CD1c-positive myeloid dendritic cell (primary cell): ENCODE measurements at regions not wholly inside any gene's neighbourhood (a gene's known extent, or its start where the extent isn't known, plus 50 kb on each side); places are given as distances from the start of the nearest gene placed in this dataset.

ENCODE experiments used
- DNase-seq: peaks from one replicate; pipeline ENCODE4 v3.0.0-alpha.2; 2016; ENCODE audit errors: extremely low spot score

DNA sequence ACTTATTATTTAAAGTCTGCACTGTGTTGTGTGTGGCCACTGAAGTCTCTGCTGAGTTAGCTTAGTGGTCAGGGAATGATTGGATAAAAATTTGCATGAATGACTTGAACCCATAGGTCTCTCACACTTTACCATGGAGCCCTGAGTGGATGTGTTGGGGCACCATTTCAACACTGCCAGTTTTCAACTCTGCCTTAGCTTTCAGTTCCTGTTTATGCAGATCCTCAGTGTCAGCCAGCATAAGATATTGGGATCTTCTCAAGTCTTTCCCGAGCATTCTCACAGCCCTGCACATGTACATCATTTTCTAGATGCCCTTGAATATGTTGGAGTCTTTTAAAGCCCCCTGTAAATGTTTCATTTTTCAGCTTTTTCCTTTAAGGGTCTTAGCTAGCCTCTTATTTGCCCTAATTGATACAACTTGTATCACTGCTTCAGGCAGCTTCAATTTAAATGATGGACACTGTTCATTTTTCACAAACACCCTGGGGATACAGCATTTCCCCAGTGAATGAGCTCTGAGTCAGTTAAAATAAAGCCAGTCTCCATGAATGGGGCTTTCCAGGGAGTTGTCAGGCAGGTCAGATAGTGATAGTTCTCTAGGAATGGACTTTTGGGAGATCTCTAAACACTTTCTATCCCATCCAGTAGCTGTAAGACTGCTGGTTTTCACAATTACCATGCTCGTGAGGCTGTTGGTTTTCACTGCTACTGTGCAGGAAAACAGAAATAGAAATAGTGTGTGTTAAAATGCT is 211.9 kb upstream of the PAPPA start:
- no peak for DNase-seq

DNA sequence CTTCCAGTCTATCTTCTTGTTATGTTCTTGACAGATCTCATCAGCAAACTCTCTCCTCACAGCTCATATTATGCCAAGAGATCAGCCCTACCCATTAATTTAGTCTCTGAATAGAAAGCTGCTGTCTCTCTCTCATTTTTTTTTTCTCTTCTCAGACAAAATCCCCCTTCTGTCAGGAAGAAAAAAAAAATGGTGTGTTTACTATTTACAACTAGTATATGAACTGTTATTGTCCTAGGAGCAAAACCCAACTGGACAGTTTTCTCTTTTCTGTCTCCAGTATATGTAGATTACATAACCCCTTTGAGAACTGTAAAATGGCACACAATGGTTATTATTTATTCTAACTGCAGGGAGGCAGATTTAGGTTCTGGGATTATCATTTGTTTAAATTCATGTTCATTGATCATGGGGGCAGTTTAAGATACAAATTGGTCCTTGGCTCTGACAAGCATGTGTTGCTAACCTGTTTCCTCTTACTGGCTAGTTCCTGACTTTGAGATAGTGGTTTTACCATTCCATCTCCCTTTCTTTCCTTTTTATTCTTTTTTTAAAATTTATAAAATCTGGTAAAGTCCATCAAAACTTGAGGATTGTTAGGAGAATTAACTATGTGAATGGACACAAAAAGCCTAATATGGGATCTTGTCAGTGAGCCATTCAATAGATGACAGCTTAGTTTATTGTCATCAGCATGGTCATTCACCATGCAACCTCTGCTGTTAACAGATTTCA is 210.0 kb upstream of the PAPPA start:
- DNase-seq: no peak

DNA sequence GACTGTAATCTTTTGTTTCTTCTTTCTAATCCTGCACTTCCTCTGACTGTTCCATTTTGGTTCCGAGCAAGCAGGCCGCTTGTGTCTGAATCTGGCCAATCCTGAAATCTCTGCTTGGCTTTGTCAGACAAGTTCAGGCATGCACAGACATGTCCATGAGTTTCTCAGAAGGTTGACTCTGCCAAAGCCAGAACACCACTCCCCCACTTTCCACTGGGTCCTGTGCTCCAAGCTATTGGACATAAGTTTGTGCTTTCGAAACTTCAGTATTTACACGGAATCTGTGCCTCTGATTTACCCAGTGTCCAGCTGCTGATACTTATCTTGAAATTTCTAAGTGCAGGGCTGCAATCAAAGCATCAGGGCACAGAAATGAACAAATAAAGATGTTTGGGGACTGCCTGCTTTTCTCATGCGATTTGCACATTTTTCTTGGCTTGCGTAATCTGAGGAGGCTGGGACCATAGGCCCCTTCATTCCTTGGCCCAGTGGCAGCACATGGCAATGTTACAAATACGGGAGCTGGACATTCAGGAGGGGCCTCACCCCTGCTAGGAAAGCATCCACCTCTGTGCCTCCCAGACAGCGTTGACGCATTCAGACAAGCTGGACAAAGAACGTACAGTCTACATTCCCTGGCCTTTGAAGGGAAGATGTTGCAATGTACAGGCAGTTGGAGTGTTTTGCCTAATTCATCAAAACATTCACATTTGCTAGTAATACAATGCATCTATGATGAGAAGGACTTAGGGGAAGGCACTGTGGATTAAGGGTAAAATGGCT is 209.2 kb upstream of the PAPPA start:
- no peak for DNase-seq

DNA sequence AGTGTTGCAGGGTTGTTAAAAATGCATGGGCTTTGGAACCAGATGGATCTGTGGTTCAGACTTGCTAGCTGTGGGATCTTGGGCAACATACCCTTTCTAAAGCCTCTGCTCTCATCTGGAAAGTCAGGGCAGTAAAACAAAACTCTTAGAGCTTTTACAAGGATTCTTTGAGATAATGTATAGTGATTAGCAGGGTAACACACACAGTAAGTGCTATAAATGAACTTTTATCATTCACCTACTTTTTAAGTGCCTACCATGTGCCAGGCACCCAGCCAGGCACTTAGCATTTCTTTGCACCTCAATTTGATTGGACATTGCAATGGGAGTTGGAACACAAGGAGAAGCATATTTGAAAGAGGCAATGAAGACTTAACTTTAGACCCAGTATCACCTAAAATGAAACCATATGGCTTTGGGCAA is 208.6 kb upstream of the PAPPA start:
- DNase-seq: no peak

DNA sequence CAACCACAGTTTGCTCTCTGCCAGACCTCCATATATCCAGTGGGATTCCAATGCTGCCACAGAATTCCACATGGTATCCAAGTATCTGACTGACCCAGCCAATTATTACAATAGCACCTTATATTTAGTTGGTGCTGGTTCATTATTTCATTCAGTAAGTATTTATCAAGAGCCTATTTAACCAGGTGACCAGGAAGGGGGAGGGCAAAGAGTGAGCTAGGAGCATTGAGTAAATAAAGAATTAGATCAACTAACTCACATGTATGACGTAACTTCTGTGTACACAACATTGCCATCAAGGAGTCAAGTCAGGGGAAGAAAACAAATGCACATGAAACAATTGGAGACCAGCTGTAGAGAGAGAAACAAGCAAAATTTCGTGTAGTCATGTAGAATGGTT is 207.1 kb upstream of the PAPPA start:
- no peak for DNase-seq

DNA sequence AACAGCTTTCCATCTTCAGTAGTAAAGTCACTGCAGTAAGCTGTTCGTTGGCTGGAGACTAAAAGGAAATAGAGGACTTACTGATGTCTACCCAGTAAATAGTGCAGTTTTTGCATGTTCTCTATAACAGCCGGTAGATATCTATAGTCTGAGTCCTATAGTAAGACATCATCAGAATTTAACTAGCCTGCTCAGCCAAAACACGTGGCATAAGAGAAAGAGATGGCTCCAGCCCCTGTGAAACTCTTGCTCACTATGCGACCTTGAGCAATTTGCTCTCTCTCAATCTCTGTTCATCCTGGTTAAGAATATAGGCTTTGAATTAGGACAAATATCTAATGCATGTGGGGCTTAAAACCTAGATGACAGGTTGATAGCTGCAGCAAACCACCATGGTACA is 201.6 kb upstream of the PAPPA start:
- no peak for DNase-seq

DNA sequence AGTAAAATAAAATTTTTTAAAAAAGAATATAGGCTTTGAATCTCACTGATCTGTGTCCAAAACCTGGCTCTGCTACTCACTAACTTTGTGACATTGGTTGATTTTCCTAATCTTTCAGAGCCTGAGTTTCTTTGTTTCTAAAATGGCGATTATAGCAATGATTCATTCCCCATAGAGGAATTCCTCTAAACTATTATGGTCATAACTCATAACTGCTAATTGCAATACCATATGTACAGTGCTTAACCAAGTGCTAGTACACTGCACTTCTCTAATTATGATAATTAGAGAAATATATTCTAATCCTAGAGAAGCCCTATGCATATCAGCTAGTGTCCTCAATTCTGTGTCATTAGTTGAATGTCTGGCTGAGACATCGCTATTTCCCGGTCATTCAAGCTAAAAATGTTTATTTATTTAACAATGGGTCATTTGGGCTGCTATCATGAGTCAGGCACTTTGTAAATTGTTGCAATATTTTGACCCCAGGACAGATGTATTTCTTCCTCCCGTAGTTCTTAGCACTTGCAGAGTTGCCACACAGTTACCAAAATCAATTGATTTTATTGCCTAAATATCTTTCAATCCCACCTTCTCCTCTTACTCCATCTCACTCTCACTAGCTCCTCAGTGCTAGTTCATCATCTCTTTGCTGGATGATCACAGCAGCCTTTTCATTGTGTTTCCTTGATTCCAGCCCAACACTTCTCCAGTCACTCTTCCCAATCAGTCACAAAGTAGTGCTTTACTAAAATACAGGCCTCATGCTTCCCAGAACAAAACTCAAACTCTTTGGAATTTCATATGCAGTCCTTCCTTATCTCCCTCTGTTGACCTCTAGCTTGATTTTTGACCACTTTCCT is 200.9 kb upstream of the PAPPA start:
- no peak for DNase-seq

DNA sequence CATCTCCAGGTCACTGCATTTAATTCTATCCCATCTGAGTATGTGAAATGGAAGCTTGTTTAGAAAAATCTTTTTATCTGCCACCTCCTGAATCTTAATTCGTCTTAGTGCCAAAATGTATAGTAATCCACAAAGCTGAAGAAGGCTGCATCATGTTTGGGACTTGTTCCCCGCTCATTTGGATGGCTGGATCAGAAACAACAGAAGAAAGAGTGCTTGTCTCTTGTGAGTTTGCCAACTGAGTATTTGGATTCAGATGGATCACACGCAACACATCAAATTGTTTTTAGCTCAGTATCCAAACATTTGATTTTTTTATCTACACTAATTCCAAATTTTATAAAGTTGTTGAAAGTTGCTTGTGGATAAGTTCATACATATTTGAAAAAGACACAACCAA is 197.2 kb upstream of the PAPPA start:
- no peak for DNase-seq

DNA sequence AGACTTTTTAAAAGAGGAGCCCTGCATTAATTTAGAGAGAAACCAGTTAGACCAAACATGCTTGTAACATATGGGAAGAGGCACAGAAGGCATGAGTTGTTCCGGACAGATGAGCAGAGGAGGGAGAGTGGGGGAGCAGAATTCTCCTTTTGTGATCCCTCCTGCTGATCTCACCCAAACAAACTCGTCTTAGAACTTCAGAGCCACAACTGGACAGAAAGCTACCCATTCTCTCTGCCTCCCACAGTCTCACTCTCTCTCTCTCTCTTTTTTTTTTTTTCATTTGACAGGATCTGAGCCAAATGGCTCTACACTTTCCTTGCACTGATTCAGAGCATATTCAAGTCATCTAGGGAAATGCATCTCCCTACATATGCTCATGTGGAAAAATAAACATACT is 196.0 kb upstream of the PAPPA start:
- DNase-seq: no peak

DNA sequence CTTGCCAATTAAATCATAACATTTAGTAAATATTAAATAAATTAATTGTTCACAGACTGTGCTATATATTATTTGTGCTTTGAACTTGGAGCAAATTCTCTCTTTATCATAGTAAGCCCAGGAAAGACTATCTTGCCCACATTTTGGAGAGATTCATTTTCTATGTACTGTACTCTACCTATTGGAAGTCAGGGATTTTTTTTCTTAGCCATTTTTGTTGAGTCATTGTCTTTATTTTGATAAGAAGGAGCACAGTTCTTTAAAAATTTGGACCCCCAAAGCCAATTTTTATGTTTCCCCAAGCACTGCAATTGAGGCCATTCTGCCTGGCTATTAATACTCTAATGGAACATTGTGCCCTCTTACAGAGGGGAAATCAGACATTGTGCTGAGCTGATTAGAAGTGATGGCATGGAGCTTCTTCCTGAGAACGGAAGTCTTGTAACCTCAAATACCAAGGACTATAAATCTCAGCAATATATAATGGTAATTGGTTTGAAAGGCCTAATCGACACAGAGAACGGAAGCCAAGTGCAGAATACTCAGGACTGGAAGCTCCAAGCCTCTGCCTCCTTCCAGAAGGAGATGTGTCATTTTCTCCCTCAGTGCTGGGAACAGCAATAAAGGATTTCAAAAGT is 188.8 kb upstream of the PAPPA start:
- DNase-seq: no peak

DNA sequence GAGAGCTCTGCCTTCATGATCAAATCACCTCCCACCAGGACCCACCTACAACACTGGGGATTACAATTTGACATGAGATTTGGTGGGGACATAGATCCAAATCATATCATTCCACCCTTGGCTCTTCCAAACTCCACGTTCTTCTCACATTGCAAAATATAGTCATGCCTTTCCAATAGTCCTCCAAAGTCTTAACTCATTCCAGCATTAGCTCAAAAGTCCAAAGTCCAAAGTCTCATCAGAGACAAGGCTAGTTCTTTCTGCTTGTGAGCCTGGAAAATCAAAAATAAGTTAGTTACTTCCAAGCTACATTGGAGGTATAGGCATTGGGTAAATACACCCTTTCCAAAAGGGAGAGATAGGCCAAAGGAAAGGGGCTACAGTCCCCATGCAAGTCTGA is 186.9 kb upstream of the PAPPA start:
- DNase-seq: no peak

DNA sequence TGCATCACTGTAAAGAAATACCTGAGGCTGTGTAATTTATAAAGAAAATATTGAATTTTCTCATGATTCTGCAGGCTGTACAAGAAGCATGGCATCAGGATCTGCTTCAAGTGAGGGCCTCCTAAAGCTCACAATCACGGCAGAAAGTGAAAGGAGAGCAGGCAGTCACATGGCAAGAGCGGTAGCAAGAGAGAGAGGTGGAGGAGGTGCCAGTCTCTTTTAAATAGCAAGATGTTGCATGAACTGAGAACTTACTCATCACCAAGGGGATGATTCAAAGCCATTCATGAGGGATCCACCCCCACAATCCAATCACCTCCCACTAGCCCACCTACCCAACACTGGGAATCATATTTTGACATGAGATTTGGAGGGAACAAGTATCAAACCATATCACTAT is 184.5 kb upstream of the PAPPA start:
- DNase-seq: no peak

DNA sequence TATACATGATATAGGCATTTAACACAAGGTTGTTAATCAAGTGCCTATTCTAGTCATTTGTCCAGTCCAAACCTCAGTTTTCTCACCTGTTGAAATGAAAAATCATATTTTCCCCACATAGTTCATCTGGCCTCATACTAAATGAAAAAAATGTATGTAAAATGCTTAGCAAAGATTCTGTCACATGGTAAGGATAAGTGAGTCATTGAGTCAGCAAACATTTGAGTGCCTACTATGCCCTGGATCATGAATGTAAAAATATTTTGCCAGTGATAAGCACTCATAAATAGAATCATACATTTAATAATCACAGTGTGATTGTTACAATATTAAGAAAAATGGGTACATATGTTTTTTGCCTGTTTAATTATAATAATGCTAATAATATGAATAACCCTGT is 181.2 kb upstream of the PAPPA start:
- no peak for DNase-seq

DNA sequence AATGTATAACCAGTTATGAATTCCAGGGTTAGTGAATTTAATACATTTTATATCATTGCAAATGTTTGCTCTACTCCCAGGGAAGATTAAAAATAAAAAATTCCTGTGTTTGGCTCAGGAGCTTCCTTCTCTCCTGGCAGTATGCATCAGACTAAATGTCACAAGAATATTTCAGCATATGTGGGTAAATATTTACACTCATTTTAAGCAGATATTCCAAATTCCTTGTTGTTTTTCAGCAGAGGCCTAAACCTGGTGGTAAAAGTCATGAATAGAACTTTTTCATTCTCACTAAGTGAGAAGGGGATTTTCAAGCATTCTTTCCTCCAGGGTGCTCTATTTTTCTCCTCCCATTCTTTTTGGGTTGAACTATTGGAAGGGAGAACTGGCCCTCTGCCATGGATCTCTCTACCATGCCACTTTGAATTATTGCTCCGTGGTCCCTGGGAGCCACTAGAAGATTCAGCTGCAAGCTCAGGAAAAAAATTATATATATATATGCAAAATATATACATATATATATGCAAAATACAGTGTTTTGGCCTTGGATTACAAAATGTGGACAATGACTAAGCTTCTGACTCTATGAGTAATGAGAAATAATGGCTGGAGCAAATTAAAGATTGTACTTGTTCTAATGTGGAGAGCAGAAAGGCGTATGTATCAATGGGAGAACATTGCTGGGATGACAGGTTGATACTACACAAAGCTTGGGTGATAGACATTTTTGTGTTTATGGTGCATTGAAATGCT is 180.6 kb upstream of the PAPPA start:
- DNase-seq: no peak

DNA sequence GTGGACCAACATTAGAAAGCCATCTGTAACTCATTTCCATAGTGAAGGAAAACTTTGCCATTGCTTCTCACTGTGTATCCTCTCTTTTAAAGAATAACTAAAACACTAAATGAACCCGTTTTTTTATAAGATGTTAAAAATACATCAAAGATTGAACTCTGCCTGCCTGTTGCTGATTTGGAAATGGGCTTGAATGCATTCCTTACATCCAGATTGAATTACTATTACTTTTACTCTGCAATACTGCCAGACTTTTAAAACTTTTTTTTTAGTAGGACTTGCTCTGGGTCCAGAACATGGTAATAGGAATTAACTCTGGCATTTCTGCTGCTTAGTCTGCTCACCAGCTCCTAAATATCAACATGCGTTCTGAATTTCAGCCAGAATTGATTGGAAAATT is 176.8 kb upstream of the PAPPA start:
- no peak for DNase-seq

DNA sequence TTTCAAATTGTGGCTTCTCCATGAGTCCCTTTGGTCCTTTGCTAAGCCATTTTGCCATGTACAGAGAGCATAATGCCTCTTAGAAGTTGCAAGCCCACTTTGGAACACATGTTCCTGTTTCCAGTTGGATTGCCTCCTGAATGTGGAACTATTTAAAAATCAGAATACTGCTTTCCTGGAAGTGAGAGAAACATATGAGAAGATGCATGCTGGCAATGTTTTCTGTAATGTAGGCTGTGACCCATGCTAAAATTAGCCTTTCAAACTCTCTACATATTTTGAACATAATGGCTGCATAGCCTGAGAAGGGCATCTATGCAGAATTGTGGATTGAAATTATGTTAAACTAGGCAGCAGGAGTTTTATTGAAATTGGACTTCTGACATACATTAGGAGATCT is 175.5 kb upstream of the PAPPA start:
- DNase-seq: no peak

DNA sequence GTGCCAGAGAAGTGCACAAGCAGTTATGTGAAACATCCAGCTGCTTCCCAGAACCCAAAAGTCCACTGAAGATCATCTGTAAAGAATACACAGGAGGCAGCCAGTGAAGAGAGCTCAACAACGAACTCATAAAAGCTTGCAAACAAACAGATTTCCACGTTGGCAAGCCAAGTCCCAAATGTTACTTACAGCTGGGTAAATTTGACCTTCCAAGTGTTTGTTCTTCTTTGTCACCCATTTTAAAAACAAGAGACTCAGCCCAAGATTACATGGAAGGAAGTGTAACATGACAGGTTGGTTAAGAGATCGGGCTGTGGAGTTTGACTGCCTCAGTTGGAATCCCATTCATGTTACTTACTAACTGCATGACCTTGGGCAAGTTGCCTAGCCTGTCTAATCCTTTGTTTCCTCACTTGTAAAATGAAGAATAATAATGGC is 174.9 kb upstream of the PAPPA start:
- no peak for DNase-seq

DNA sequence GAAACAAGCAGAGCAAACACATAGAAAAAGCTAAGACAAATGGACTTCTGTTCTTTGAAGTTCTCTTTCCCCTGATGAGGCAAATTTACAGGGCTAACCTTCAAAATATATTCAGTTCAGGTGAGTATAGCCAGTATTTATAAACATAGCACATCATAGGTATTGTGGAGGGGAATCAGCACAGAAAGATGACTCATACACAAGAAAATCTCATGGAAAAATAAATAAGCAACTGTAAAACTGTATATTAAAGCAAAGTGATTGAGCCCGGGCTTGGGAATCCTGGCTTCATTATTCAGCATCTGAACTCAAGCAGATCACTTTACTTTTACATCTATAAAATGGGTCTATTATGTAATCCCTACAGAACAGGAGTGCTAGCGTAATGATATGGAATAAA is 173.5 kb upstream of the PAPPA start:
- DNase-seq: no peak

DNA sequence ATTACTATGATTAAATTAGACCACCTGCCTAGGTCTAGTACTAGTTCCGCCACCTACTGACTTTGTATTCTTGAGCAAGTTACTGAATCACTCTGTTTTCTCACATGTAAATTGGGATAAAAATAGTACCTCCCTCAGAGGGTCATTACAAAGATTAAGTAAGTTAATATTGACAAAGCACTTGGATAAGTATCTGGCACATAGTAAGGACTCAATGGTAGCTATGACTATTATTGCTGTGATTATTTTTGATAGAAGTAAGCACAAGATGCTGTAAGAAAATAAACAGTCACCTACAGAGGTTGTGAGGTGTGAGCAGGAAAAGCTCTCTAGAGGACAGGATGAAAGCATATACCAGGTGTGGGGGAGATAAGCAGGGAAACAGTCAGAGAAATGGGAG is 173.1 kb upstream of the PAPPA start:
- no peak for DNase-seq

DNA sequence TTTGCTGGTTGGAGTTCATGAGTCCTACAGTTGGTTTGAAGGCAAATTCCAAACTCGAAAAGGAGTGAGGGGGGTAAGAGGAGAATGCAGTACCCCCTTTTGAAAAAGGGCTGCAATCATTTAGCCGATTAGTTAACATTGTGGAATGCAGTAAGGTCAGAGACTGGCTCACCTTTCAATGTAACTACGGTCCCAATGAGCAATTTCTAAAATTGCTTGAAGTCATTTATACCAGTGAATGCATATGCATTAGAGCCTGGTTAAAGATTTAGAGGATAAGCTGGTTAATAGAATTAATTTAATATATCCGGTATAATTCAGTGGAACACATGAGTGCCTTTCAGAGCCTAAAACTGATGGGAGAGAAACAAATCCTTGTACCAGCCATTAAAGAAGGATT is 172.6 kb upstream of the PAPPA start:
- no peak for DNase-seq

DNA sequence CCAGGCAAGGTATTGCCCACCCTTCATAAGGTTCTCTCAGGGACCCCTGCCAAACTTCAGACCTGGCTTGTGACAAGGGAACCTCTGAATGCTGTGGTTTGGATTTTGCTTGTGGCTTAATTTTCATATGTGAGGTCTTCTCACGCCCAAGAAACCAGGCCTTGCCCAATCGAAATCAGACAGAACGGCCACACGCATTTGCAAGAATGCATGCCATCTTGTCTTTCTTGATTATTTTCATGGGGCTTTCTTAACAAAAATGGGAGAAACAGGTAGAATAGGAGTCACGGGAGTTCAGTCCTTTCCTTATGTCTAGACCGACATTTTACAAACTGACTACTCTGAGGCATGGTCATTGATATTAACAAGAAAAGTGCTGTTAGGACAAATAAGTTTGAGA is 170.2 kb upstream of the PAPPA start:
- no peak for DNase-seq
